ENCODE measurements at regions not wholly inside any gene's neighbourhood (a gene's known extent, or its start where the extent isn't known, plus 50 kb on each side); places are given as distances from the start of the nearest gene placed in this dataset.

DNA sequence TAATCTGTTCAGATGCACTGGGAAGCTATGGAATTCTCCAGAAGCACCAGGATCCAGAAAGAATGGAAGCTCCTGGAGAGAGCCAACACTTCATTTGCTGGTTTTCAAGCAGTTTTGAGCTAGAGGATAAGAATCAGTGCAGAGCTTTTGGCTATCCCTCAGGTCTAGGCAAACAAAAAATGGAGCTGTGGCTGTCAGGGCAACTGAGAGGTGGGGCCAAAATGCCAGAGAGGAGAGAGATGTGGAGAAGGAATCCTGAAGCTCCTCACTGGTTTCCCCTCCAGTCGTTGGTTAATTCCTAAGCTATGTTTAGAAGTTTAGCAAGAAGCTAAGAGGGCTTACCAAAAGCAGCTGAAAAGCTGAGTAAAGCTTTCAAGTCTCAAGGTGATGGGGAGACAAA is 294.2 kb upstream of the JARID2 start:
- TF ChIP-seq OSR1 (CRISPR knock-in tag; IDR thresholded peaks at IDR 0.05) (no peak), ZNF8 (CRISPR knock-in tag; IDR thresholded peaks at IDR 0.05) (no peak), TSHZ2 (CRISPR knock-in tag; IDR thresholded peaks at IDR 0.05) (no peak), ZNF565 (CRISPR knock-in tag; conservative IDR thresholded peaks at IDR 0.05; ENCODE audit: low read depth) (no peak), BACH2 (CRISPR knock-in tag; IDR thresholded peaks at IDR 0.05; ENCODE audit: borderline replicate concordance) (no peak), GLIS3 (CRISPR knock-in tag; IDR thresholded peaks at IDR 0.05) (no peak), RARB (CRISPR knock-in tag; IDR thresholded peaks at IDR 0.05) (no peak), PPARA (CRISPR knock-in tag; IDR thresholded peaks at IDR 0.05; ENCODE audit: borderline replicate concordance) (no peak), TOX (CRISPR knock-in tag; IDR thresholded peaks at IDR 0.05; ENCODE audit: borderline replicate concordance) (no peak), CREB5 (CRISPR knock-in tag; IDR thresholded peaks at IDR 0.05; ENCODE audit: low read depth) (no peak), SNAI2 (CRISPR knock-in tag; IDR thresholded peaks at IDR 0.05) (no peak)
- no peak for ATAC-seq

DNA sequence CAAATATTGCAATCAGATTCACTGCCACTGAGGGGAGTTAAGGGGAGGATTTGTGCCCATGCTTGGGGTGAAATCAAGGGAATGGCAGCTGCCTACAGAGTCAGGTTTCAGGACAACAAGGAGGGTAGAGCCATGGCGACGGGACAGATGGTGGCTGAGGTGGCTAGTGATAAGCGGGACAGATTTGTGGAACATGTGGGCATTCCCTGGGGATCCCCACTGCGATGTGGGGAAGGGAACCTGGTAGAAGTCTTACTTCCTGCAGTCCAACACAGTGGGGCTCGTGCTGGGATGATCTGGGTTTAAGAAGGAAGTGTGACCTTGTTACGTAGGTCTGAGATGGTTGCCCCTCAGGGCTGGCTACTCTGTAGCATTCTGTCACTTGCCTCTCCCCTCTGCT is 292.0 kb upstream of the JARID2 start:
- no peak for TF ChIP-seq ARNTL (CRISPR knock-in tag; IDR thresholded peaks at IDR 0.05; ENCODE audit: borderline replicate concordance, low read depth)
- no peak for TF ChIP-seq ZC3H10 (CRISPR knock-in tag; IDR thresholded peaks at IDR 0.05)
- TF ChIP-seq, protein P1, sequence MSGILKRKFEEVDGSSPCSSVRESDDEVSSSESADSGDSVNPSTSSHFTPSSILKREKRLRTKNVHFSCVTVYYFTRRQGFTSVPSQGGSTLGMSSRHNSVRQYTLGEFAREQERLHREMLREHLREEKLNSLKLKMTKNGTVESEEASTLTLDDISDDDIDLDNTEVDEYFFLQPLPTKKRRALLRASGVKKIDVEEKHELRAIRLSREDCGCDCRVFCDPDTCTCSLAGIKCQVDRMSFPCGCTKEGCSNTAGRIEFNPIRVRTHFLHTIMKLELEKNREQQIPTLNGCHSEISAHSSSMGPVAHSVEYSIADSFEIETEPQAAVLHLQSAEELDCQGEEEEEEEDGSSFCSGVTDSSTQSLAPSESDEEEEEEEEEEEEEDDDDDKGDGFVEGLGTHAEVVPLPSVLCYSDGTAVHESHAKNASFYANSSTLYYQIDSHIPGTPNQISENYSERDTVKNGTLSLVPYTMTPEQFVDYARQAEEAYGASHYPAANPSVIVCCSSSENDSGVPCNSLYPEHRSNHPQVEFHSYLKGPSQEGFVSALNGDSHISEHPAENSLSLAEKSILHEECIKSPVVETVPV (CRISPR knock-in tag; IDR thresholded peaks at IDR 0.05), result no peak
- no peak for TF ChIP-seq ZFP30 (CRISPR knock-in tag; IDR thresholded peaks at IDR 0.05)
- no peak for TF ChIP-seq ZNF565 (CRISPR knock-in tag; conservative IDR thresholded peaks at IDR 0.05; ENCODE audit: low read depth)
- no peak for TF ChIP-seq OSR1 (CRISPR knock-in tag; IDR thresholded peaks at IDR 0.05)
- no peak for TF ChIP-seq POU6F1 (CRISPR knock-in tag; IDR thresholded peaks at IDR 0.05; ENCODE audit: borderline replicate concordance, low read depth)
- no peak for TF ChIP-seq TSHZ2 (CRISPR knock-in tag; IDR thresholded peaks at IDR 0.05)
- no peak for TF ChIP-seq ESRRG (CRISPR knock-in tag; IDR thresholded peaks at IDR 0.05)
- ATAC-seq, result no peak

GRCh38 chr6:14957355-14958059 is 288.4 kb upstream of the JARID2 start:
- no peak for ATAC-seq
- no peak for TF ChIP-seq ZFP3 (CRISPR knock-in tag; IDR thresholded peaks at IDR 0.05)
- TF ChIP-seq PPARA (CRISPR knock-in tag; IDR thresholded peaks at IDR 0.05; ENCODE audit: borderline replicate concordance), result no peak
- TF ChIP-seq ZNF8 (CRISPR knock-in tag; IDR thresholded peaks at IDR 0.05), result no peak
- no peak for TF ChIP-seq CREB5 (CRISPR knock-in tag; IDR thresholded peaks at IDR 0.05; ENCODE audit: low read depth)
- no peak for TF ChIP-seq ISL1 (CRISPR knock-in tag; IDR thresholded peaks at IDR 0.05)
- TF ChIP-seq ZNF565 (CRISPR knock-in tag; conservative IDR thresholded peaks at IDR 0.05; ENCODE audit: low read depth), result no peak
- no peak for TF ChIP-seq TOX (CRISPR knock-in tag; IDR thresholded peaks at IDR 0.05; ENCODE audit: borderline replicate concordance)
- no peak for TF ChIP-seq ZC3H10 (CRISPR knock-in tag; IDR thresholded peaks at IDR 0.05)
- TF ChIP-seq CSDC2 (CRISPR knock-in tag; IDR thresholded peaks at IDR 0.05), result no peak
- no peak for TF ChIP-seq TCF4 (CRISPR knock-in tag; IDR thresholded peaks at IDR 0.05; ENCODE audit: borderline replicate concordance)
- TF ChIP-seq, protein P2, sequence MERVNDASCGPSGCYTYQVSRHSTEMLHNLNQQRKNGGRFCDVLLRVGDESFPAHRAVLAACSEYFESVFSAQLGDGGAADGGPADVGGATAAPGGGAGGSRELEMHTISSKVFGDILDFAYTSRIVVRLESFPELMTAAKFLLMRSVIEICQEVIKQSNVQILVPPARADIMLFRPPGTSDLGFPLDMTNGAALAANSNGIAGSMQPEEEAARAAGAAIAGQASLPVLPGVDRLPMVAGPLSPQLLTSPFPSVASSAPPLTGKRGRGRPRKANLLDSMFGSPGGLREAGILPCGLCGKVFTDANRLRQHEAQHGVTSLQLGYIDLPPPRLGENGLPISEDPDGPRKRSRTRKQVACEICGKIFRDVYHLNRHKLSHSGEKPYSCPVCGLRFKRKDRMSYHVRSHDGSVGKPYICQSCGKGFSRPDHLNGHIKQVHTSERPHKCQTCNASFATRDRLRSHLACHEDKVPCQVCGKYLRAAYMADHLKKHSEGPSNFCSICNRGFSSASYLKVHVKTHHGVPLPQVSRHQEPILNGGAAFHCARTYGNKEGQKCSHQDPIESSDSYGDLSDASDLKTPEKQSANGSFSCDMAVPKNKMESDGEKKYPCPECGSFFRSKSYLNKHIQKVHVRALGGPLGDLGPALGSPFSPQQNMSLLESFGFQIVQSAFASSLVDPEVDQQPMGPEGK (CRISPR knock-in tag; IDR thresholded peaks at IDR 0.05; ENCODE audit: borderline replicate concordance), result no peak
- TF ChIP-seq ZFP30 (CRISPR knock-in tag; IDR thresholded peaks at IDR 0.05), result no peak
- no peak for TF ChIP-seq ARNTL (CRISPR knock-in tag; IDR thresholded peaks at IDR 0.05; ENCODE audit: borderline replicate concordance, low read depth)
- TF ChIP-seq ZNF70 (CRISPR knock-in tag; IDR thresholded peaks at IDR 0.05), result no peak
- TF ChIP-seq OSR1 (CRISPR knock-in tag; IDR thresholded peaks at IDR 0.05), result no peak
- no peak for TF ChIP-seq SNAI2 (CRISPR knock-in tag; IDR thresholded peaks at IDR 0.05)
- TF ChIP-seq RARB (CRISPR knock-in tag; IDR thresholded peaks at IDR 0.05), result no peak
